ENCODE measurements at regions not wholly inside any gene's neighbourhood (a gene's known extent, or its start where the extent isn't known, plus 50 kb on each side); places are given as distances from the start of the nearest gene placed in this dataset.

DNA sequence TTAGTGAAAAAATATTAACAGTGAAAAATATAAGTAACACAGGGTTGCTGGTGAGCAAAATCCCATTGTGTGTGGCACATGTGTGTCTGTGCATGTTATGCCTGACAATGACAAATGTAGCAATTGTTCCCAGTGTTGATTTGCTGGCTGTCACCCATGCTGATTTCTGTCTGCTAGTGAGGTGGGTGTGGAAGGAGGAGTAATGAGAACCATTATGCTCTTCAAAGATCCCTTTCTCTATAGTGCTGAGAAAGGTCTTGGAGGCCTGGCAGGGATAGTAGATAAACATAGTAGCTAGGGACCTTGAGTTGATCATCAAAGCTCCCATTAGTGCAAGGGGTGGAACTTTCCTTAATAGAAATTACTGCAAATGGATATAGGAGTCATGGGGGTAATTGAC is 152.5 kb upstream of the CLINT1 start:
- TF ChIP-seq CTCF (IDR thresholded peaks at IDR 0.05) = no peak
- Mint-ChIP-seq H3K36me3 (ENCODE audit: low read depth) (no peaks in the 10 kb centered on the region), H3K27ac (ENCODE audit: unreplicated experiment) (no peak overlapping the region), H3K4me3 (ENCODE audit: unreplicated experiment) (no peak overlapping the region), H3K27me3 (ENCODE audit: low read depth) (no peaks in the 10 kb centered on the region), H3K9me3 (ENCODE audit: low read depth) (no peaks in the 10 kb centered on the region), H3K4me1 (ENCODE audit: low read depth) (peaks cover 12% of the 10 kb centered on the region)
- DNase-seq (ENCODE audit: low spot score) = no peak

DNA sequence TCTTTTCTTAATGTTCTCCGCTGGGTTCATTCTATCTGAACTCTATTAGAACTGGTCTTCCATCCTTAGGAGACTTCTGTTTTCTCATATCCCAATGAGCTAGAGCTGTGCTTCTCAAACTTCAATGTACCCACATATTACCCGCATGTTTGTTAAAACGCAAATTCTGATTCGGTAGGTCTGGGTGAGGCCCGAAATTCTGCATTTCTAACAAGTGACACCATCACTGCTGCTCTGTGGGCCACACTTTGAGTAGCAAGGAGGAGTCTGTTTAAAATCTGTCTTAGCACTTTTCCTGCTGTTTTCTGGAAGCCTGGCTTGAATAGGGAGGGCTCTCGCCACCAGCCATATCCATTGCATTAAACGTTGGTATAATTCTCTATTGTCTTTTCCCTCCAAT is 151.9 kb upstream of the CLINT1 start:
- no peaks in the 10 kb centered on the region for H3K9me3 Mint-ChIP-seq (ENCODE audit: low read depth)
- no peak for TF ChIP-seq CTCF (IDR thresholded peaks at IDR 0.05)
- no peak for DNase-seq (ENCODE audit: low spot score)
- H3K27me3 Mint-ChIP-seq (ENCODE audit: low read depth) = no peaks in the 10 kb centered on the region
- H3K4me3 Mint-ChIP-seq (ENCODE audit: unreplicated experiment) = no peak overlapping the region
- H3K36me3 Mint-ChIP-seq (ENCODE audit: low read depth) = no peaks in the 10 kb centered on the region
- H3K27ac Mint-ChIP-seq (ENCODE audit: unreplicated experiment) = no peak overlapping the region
- H3K4me1 Mint-ChIP-seq (ENCODE audit: low read depth) = peaks cover 8% of the 10 kb centered on the region

DNA sequence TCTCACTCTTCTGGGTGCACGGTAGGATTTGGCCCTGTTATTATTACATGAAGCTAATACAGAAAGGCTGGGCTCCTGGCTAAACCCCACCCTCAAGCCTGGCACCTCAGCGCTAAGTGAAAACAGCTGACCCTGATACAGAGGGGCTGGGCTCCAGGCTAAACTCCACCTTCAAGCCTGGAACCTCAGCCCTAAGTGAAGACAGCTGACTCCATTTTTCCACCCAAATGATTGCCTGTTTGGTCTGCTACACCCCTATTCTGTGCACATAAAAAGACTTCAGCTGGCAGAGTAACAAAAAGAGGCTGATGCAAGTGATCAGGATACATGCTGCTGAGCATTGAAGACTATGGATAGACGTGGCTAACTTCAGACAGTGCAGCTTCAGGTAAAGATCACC is 148.4 kb upstream of the CLINT1 start:
- no peaks in the 10 kb centered on the region for H3K27me3 Mint-ChIP-seq (ENCODE audit: low read depth)
- H3K4me1 Mint-ChIP-seq (ENCODE audit: low read depth) = peaks cover 5% of the 10 kb centered on the region
- no peak for DNase-seq (ENCODE audit: low spot score)
- H3K36me3 Mint-ChIP-seq (ENCODE audit: low read depth) = no peaks in the 10 kb centered on the region
- H3K27ac Mint-ChIP-seq (ENCODE audit: unreplicated experiment) = no peak overlapping the region
- no peak for TF ChIP-seq CTCF (IDR thresholded peaks at IDR 0.05)
- no peak overlapping the region for H3K4me3 Mint-ChIP-seq (ENCODE audit: unreplicated experiment)
- H3K9me3 Mint-ChIP-seq (ENCODE audit: low read depth) = no peaks in the 10 kb centered on the region

DNA sequence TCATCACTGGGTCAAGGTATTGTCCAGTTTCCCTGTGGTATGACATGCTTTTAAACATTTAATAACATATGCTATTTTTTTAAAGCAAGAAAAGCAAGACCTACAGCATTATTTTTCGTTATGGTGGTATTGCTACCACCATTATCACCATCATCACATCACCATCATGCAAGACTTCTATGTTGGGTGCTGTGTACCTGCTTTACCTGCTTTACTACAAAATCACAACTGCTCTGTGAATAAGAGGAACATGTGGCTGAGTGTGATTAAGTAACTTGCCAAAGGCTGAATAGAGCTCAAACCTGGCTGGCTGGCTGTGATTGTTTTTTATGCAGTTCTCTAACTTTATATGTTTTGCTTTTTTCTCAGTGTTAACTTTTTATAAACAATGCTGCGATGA is 140.8 kb upstream of the CLINT1 start:
- no peaks in the 10 kb centered on the region for H3K27me3 Mint-ChIP-seq (ENCODE audit: low read depth)
- H3K4me3 Mint-ChIP-seq (ENCODE audit: unreplicated experiment) = no peak overlapping the region
- peaks cover 3% of the 10 kb centered on the region for H3K9me3 Mint-ChIP-seq (ENCODE audit: low read depth)
- H3K36me3 Mint-ChIP-seq (ENCODE audit: low read depth) = no peaks in the 10 kb centered on the region
- H3K4me1 Mint-ChIP-seq (ENCODE audit: low read depth) = peaks cover 8% of the 10 kb centered on the region
- DNase-seq (ENCODE audit: low spot score) = no peak
- TF ChIP-seq CTCF (IDR thresholded peaks at IDR 0.05) = no peak
- H3K27ac Mint-ChIP-seq (ENCODE audit: unreplicated experiment) = no peak overlapping the region

GRCh38 chr5:157997991-157998504 is 139.1 kb upstream of the CLINT1 start:
- H3K27ac Mint-ChIP-seq (ENCODE audit: unreplicated experiment) = peak overlapping the region; percentile 37
- no peak for TF ChIP-seq CTCF (IDR thresholded peaks at IDR 0.05)
- peaks cover 3% of the 10 kb centered on the region for H3K9me3 Mint-ChIP-seq (ENCODE audit: low read depth)
- no peak overlapping the region for H3K4me3 Mint-ChIP-seq (ENCODE audit: unreplicated experiment)
- H3K36me3 Mint-ChIP-seq (ENCODE audit: low read depth) = no peaks in the 10 kb centered on the region
- peaks cover 14% of the 10 kb centered on the region for H3K4me1 Mint-ChIP-seq (ENCODE audit: low read depth)
- DNase-seq (ENCODE audit: low spot score) = no peak
- H3K27me3 Mint-ChIP-seq (ENCODE audit: low read depth) = no peaks in the 10 kb centered on the region
